B cell (primary cell): ENCODE measurements at regions not wholly inside any gene's neighbourhood (a gene's known extent, or its start where the extent isn't known, plus 50 kb on each side); places are given as distances from the start of the nearest gene placed in this dataset.

Experiments used
- CTCF ChIP-seq: fragments of 200-600 bp; IDR thresholded peaks from one replicate; pipeline ENCODE4 v1.8.0; 2022; ENCODE audit warnings: antibody characterized with exemption, mild to moderate bottlenecking
- EZH2 ChIP-seq: IDR thresholded peaks from 2 replicates; pipeline ENCODE4 v1.6.1; 2012; ENCODE audit warnings: borderline replicate concordance, low read depth, mild to moderate bottlenecking, moderate library complexity, low read length; ENCODE audit not compliant: insufficient read depth, poor library complexity, severe bottlenecking

DNA sequence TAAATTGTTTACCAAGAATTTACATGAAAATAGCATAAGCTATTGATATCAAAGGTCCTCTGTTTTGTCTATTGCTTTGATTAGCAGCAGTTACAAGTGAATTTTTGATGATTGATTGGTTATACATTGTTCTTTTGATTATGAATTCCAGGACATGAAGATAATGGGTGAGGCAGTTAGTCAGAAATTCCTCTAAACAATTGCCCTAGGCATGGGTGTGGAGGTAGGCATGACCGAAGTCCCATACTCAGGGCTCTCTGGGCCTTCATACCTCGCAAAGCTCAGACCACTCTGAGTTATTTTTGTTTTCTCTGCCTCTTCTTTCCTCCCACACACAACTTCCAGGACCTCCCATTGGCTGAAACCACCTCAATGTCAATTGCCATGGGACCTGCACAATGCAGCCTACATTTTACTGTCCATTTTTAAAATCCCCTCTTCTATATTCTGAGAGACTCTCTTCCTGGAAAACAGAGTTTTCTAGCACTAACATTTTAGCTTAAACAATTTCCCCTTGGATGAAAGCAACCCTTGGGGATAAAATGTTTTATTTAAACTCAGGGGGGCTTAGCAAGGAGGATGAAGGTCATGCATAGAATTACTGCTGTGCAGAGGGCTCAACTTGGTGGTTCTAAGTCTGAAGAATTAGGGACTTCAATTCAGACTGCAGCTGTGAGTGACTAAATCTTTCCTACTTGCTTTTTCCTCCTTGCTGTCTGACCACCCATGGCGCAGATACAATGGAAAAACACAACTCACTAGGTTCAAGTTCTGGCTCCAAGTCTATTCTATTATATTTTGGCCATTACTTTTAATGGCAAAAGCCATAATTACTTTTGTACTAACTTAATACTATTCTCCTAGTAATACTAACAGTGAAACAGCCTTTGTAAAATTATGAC, 594.8 kb downstream of the NTRK3 start:
- no peak for TF ChIP-seq CTCF
- no peak for TF ChIP-seq EZH2
